Hepatocyte (in vitro differentiated cells): ENCODE measurements at regions not wholly inside any gene's neighbourhood (a gene's known extent, or its start where the extent isn't known, plus 50 kb on each side); places are given as distances from the start of the nearest gene placed in this dataset.

Experiments used
- EZH2 ChIP-seq: fragments of 200-600 bp; sonication (generic); IDR thresholded peaks from 2 replicates; pipeline ENCODE4 v1.6.1; 2016; ENCODE audit warnings: antibody characterized with exemption, mild to moderate bottlenecking, borderline replicate concordance
- EZH2phosphoT487 ChIP-seq: fragments of 200-600 bp; sonication (generic); IDR thresholded peaks from one replicate; pipeline ENCODE4 v1.6.1; 2018; ENCODE audit warnings: antibody characterized with exemption, mild to moderate bottlenecking, low read depth, moderate library complexity; ENCODE audit not compliant: unreplicated experiment, severe bottlenecking
- TF ChIP-seq, protein P1 (sequence below): fragments of 200-600 bp; sonication (generic); IDR thresholded peaks from 2 replicates; pipeline ENCODE4 v1.5.1; 2016; ENCODE audit warnings: antibody characterized with exemption, mild to moderate bottlenecking; ENCODE audit not compliant: poor library complexity

DNA sequence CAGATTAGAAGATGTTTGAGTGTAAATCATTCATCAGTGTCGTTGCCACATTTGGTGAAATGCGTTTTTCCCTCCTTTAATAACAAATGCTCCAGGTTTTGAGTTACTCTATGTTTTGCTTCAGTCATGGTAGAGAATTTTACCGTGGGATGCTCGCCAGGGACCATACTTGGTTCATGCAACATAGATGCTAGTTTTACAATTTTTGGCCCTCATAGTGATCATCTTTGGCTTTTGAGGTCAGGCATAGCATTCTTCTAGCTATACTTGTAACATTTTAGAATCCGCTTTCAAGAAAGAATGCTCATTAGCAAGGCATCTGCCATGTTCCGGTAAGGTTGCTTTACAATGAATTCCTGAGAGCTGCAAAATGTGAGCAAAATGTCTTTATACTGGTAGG, 147.2 kb downstream of the SPCS3 start:
- TF ChIP-seq, protein P1, sequence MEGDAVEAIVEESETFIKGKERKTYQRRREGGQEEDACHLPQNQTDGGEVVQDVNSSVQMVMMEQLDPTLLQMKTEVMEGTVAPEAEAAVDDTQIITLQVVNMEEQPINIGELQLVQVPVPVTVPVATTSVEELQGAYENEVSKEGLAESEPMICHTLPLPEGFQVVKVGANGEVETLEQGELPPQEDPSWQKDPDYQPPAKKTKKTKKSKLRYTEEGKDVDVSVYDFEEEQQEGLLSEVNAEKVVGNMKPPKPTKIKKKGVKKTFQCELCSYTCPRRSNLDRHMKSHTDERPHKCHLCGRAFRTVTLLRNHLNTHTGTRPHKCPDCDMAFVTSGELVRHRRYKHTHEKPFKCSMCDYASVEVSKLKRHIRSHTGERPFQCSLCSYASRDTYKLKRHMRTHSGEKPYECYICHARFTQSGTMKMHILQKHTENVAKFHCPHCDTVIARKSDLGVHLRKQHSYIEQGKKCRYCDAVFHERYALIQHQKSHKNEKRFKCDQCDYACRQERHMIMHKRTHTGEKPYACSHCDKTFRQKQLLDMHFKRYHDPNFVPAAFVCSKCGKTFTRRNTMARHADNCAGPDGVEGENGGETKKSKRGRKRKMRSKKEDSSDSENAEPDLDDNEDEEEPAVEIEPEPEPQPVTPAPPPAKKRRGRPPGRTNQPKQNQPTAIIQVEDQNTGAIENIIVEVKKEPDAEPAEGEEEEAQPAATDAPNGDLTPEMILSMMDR, result no peak
- TF ChIP-seq EZH2 (no peak), EZH2phosphoT487 (no peak)
